DND-41 (cell line): ENCODE measurements at regions not wholly inside any gene's neighbourhood (a gene's known extent, or its start where the extent isn't known, plus 50 kb on each side); places are given as distances from the start of the nearest gene placed in this dataset.

Source experiments
- EZH2 ChIP-seq: IDR thresholded peaks from 3 replicates; pipeline ENCODE4 v1.6.1; 2012; ENCODE audit warnings: borderline replicate concordance, low read depth, mild to moderate bottlenecking, moderate library complexity, low read length, inconsistent platforms; ENCODE audit not compliant: severe bottlenecking
- TF ChIP-seq, protein P1 (sequence below): IDR thresholded peaks from 2 replicates; pipeline ENCODE4 v1.5.1; 2012; ENCODE audit warnings: borderline replicate concordance, low read length, moderate library complexity, mild to moderate bottlenecking; ENCODE audit not compliant: poor library complexity, severe bottlenecking; ENCODE audit errors: extremely low read depth

GRCh38 chr10:78309536-78310237 is 276.0 kb downstream of the RPS24 start:
- TF ChIP-seq, protein P1, sequence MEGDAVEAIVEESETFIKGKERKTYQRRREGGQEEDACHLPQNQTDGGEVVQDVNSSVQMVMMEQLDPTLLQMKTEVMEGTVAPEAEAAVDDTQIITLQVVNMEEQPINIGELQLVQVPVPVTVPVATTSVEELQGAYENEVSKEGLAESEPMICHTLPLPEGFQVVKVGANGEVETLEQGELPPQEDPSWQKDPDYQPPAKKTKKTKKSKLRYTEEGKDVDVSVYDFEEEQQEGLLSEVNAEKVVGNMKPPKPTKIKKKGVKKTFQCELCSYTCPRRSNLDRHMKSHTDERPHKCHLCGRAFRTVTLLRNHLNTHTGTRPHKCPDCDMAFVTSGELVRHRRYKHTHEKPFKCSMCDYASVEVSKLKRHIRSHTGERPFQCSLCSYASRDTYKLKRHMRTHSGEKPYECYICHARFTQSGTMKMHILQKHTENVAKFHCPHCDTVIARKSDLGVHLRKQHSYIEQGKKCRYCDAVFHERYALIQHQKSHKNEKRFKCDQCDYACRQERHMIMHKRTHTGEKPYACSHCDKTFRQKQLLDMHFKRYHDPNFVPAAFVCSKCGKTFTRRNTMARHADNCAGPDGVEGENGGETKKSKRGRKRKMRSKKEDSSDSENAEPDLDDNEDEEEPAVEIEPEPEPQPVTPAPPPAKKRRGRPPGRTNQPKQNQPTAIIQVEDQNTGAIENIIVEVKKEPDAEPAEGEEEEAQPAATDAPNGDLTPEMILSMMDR = no peak
- TF ChIP-seq EZH2 = no peak
